GM19239 (cell line): ENCODE measurements at regions not wholly inside any gene's neighbourhood (a gene's known extent, or its start where the extent isn't known, plus 50 kb on each side); places are given as distances from the start of the nearest gene placed in this dataset.
"Not testable (repeated sequence)": the region's sequence is repeated elsewhere in the genome, so short reads cannot be mapped to it uniquely, and the experiment has no call there.

Experiments
- DNase-seq: peaks from one replicate; pipeline ENCODE4 v3.0.0; 2011; ENCODE audit warnings: low spot score; ENCODE audit not compliant: insufficient read length
- FAIRE-seq: peaks from 2 replicates; lab custom pipeline; 2011; peaks lifted over from hg19 to GRCh38; lab: Jason Lieb, UNC

DNA sequence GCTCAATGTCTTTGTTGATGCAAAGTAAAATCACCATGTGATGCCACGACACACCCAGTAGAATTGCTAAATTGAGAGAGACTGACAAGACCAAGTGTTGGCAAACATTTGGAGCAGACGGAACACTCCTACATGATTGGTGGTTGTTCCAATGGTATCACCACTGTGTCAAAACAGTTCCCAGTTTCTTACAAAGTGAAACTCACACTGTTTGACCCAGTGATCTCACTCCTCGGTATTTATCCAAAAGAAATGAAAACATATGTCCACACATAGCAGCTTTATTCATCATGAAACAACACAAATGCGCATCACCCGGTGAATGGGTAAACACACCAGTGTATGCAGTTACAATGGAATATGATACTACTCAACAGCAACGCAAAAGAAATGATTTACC, 74.0 kb upstream of the SULF2 start:
- no peak for FAIRE-seq
- DNase-seq, result no peak

GRCh38 chr20:47857569-47858464, 72.5 kb upstream of the SULF2 start:
- DNase-seq (no peak), FAIRE-seq (peak; percentile 26)

DNA sequence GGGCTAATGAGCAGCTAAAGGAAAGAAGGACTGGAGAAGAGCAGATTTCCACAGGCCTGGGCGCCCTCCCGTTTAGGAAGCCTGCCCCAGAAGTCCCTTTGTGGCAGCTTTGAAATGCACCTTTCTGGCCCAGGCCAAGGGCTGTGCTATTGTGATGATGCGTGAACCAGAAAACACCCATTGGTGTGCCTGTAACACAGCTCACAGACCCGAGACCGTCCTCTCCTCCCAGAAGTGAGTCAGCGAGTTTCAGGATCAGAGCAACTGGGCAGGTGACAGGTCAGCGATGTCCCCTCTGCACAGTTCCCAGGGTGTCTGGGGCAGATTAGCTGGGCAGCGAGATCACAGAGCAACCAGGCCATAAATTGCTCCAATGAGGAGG, 71.9 kb upstream of the SULF2 start:
- DNase-seq (peak; percentile 35), FAIRE-seq (no peak)

DNA sequence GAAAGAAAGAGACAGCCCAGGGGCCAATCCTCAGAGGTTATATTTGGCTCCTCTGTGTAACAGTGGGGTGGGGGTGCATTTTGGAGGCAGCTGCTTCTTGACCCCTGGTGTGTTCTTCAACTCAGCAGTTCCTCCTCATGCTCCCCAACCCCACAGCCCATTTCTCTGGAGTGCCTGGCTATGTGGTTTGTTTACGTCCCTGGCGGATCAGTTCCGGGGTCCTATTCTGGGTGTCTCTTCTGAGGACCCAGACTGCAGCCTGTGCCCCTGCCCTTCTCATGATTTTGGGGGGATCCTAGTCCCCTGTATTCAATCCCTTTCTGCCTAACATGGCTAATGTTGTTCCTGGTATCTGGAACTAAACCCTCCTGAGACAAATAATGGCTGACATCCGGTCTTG, 70.5 kb upstream of the SULF2 start:
- DNase-seq (no peak), FAIRE-seq (no peak)

DNA sequence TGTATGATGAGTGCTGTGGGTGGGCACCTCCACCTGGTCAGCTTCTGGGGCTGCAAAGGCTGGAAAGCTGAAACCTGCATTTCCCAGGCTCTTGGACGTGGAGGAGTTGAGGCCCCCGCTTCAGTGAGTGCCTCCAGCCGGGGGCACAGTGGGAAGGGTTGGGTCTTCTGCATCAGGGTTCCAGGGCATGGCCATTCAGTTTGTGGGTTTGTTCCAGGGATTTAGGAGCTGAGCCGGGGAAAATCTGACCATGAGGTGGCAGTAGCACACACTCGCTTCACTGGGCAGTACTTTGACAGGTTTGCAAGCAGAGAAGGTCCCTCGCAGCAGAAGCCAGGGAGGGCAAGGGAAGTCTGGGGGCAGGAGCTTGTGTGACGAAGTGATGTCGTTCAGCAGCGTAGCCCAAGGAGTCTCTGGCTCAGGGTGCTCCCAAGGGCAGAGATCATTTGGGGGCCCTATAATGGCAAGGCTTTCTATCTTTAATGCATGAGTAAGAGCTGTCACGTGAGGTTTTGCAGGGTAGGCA, 69.5 kb upstream of the SULF2 start:
- FAIRE-seq, result no peak
- no peak for DNase-seq

DNA sequence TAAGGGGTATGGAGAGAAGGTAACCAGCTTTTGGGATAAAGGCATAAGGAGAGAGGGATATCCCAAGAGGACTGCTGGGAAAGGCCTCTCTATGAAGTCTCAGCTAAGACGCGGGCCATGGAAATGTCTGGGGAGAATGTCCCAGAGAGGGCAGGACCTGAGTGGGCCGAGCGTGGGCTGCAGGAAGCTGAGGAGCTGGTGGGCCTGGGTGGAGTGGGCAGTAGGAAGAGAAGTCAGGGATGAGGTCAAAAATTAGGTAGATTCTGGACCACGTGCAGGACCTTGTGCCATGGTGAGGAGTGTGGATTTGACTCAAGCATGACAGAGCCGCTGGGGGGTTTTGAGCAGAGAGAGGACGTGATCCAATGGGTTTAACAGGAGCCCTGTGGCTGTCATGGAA, 66.5 kb upstream of the SULF2 start:
- no peak for FAIRE-seq
- DNase-seq, result no peak

DNA sequence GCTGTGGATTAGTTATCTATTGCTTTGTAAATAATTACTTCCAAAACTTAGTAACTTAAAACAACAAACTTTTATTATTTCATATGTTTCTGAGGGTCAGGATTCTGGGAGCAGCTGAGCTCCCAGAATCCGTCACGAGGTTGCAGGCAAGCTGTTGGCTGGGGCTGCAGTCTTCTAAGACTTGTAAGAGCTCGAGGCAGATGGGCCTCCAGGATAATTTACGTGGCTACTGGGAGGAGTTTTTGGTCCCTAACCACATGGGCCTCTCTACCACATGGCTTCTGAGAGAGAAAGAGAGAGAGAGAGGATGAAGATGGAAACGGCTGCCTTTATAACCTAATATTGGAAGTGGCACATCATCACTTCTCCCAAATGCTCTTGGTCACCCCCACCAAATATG, 64.9 kb upstream of the SULF2 start:
- DNase-seq (no peak), FAIRE-seq (no peak)

- FAIRE-seq, result no peak
These were observed 64.3 kb upstream of the SULF2 start for GRCh38 chr20:47849596-47849995.

DNA sequence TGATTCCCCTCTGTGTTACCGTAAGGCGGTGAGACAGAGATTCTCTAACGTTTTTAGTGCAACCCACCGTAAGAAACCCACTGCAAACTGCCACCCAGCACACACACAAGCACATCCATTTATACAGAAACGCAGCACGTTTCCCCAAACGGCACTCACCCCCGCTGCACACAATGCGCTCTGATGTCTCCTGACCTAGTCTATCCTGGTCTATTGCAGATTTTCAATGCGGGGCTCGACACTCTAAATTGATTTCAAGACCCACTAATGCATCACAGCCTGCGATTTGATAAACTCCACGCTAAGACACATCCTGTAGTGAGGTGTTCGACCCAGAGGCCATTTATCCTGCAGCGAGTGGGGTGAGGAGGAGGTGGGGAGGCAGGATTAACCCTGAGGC, 63.7 kb upstream of the SULF2 start:
- no peak for FAIRE-seq

More at GRCh38 chr20:47849596-47849995, 64.3 kb upstream of the SULF2 start:
- no peak for DNase-seq

GRCh38 chr20:47848534-47848933, 63.3 kb upstream of the SULF2 start:
- DNase-seq, FAIRE-seq: not testable (repeated sequence)

More for the DNA sequence above, 63.7 kb upstream of the SULF2 start:
- DNase-seq, result no peak

DNA sequence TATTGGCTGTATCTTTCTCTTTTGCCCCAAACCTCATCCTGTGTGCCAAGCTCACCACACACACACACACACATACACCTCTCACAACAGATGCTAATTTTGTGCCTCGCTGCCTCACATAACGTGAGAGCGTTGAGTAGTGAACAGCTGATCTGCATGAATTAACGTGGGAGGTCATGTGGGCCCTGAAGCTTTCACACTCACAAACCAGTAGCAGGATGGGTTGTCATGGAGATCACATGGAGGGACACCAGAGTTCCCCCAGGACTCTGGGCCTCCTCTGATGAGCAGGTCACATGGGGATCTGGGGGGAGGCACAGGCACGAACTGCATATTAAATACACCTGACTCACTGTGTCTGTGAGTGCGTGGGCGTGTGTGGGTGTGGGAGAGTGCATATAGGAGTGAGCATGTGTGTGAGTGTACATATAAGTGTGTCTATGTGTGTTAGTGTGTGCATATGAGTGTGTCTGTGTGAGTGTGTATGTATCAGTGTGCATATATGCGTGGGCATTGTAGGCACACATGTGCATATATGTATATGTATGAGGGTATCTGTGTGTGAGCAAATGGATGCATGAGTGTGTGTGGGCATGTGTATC, 62.7 kb upstream of the SULF2 start:
- FAIRE-seq, result no peak
- DNase-seq, result no peak

GRCh38 chr20:47847220-47847619, 61.9 kb upstream of the SULF2 start:
- not testable (repeated sequence) for DNase-seq, FAIRE-seq

GRCh38 chr20:47846651-47847050, 61.4 kb upstream of the SULF2 start:
- FAIRE-seq, DNase-seq: not testable (repeated sequence)

DNA sequence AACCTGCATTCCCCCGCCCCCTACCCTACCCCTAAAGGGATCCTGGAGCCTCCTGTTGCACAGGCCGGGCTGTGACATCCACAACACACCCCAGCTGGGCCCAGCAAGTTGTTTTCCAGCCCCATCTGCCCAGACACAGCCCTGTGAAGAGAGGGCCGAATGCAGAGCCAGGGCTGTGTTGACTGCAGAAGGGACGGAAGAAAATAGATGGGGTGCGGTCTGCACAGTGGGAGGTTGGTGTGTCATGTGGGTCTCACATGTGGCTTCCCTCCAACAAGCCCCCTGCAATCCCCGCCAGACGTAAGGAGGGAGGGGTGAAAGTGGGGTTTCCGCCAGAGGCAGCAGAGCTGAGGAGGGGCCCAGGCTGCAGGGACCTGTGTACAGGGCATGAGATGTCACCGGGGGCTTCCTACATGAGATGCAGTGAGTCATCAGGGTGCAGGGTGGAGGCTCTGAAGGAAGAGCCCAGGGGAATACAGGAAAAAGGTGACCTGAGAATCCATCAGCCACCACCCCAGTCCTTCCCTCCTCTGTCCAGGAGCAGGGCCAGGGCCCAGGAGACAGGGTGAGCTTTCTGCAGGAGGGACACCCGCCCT, 60.2 kb upstream of the SULF2 start:
- DNase-seq, FAIRE-seq: not testable (repeated sequence)

GRCh38 chr20:47844568-47844906, 59.3 kb upstream of the SULF2 start:
- DNase-seq, FAIRE-seq: not testable (repeated sequence)

GRCh38 chr20:47843886-47844567, 58.7 kb upstream of the SULF2 start:
- DNase-seq (no peak), FAIRE-seq (no peak)

- FAIRE-seq, DNase-seq: not testable (repeated sequence)
These were observed 57.7 kb upstream of the SULF2 start for GRCh38 chr20:47842950-47843349.

GRCh38 chr20:47842004-47842403, 56.7 kb upstream of the SULF2 start:
- DNase-seq, FAIRE-seq: not testable (repeated sequence)

DNA sequence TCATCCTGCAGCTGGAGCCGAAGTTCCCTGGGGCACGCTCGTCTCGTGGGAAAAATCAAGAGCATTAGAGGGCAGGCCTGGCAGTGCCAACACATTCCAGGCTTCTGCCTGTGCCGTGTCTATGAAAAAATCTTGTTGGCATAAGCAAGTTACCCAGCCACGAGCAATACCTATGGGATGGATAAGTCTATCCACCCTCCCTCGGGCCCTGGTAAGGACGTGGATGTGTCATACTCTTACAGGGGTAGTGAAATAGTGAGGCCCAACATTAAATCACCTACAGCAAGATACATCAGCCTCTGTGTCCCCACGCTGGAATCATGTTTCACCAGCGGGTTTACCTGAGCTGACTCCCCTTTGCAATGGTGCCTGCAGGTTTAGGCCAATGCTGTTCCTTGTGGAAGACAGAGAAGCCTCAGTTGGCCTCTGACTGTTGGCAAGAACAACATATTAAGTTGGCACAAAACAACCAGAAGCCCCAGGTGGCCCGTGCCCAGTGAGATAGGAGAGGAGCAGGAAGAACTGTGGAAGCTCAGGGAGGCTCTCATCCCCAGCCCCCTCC, 51.1 kb upstream of the SULF2 start:
- not testable (repeated sequence) for DNase-seq, FAIRE-seq
